ENCODE measurements at regions not wholly inside any gene's neighbourhood (a gene's known extent, or its start where the extent isn't known, plus 50 kb on each side); places are given as distances from the start of the nearest gene placed in this dataset.

- CTCF ChIA-PET, result no interaction called here
- no peak for DNase-seq (ENCODE audit: low read depth, low spot score)
Measured at GRCh38 chr2:30366199-30366691, 80.8 kb upstream of the LCLAT1 start.

GRCh38 chr2:30367232-30368070, 79.6 kb upstream of the LCLAT1 start:
- no peak for TF ChIP-seq CTCF (IDR thresholded peaks at IDR 0.05; ENCODE audit: insufficient read depth, low read length, missing control alignments)
- no peak overlapping the region for H3K4me3 ChIP-seq (ENCODE audit: low read depth, low read length)
- no peak for DNase-seq (ENCODE audit: low read depth, low spot score)
- ChIA-PET CTCF (interaction anchor here (1.8 kb wide), 1 partner anchor 339 kb away, joined by 4 read pairs; no protein-coding TSS in a partner anchor), POLR2A (interaction anchor here (0.8 to 4.0 kb wide), 4 partner anchors 58 to 136 kb away, joined by 3 to 17 read pairs (median 10); partner anchors contain the start of gene LBH)

More at GRCh38 chr2:30366199-30366691, 80.8 kb upstream of the LCLAT1 start:
- no peak overlapping the region for H3K4me3 ChIP-seq (ENCODE audit: low read depth, low read length)
- TF ChIP-seq CTCF (IDR thresholded peaks at IDR 0.05; ENCODE audit: insufficient read depth, low read length, missing control alignments), result no peak
- POLR2A ChIA-PET, result interaction anchor here (0.5 to 4.0 kb wide), 4 partner anchors 9 to 149 kb away, joined by 3 to 17 read pairs (median 10); partner anchors contain the start of gene LBH

- H3K4me3 ChIP-seq (ENCODE audit: low read depth, low read length), result no peak overlapping the region
- ChIA-PET CTCF (interaction anchor here (0.9 to 1.8 kb wide), 3 partner anchors 31 to 338 kb away, joined by 3 to 4 read pairs (median 3); no protein-coding TSS in a partner anchor), POLR2A (interaction anchor here (0.8 to 4.0 kb wide), 4 partner anchors 57 to 136 kb away, joined by 3 to 17 read pairs (median 10); partner anchors contain the start of gene LBH)
- no peak for TF ChIP-seq CTCF (IDR thresholded peaks at IDR 0.05; ENCODE audit: insufficient read depth, low read length, missing control alignments)
- DNase-seq (ENCODE audit: low read depth, low spot score), result no peak
Measured at GRCh38 chr2:30368258-30368657, 78.8 kb upstream of the LCLAT1 start.

GRCh38 chr2:30371028-30371689, 75.9 kb upstream of the LCLAT1 start:
- POLR2A ChIA-PET, result interaction anchor here (1.4 kb wide), 1 partner anchor 9 kb away, joined by 5 read pairs; no protein-coding TSS in a partner anchor
- H3K4me3 ChIP-seq (ENCODE audit: low read depth, low read length), result no peak overlapping the region
- CTCF ChIA-PET, result interaction anchor here (1.0 to 1.7 kb wide), 3 partner anchors 8 to 163 kb away, joined by 3 to 5 read pairs (median 4); no protein-coding TSS in a partner anchor
- DNase-seq (ENCODE audit: low read depth, low spot score), result no peak
- no peak for TF ChIP-seq CTCF (IDR thresholded peaks at IDR 0.05; ENCODE audit: insufficient read depth, low read length, missing control alignments)

GRCh38 chr2:30371772-30372373, 75.2 kb upstream of the LCLAT1 start:
- DNase-seq (ENCODE audit: low read depth, low spot score), result no peak
- CTCF ChIA-PET, result interaction anchor here (1.0 to 1.7 kb wide), 5 partner anchors 9 to 339 kb away, joined by 3 to 5 read pairs (median 3); no protein-coding TSS in a partner anchor
- no peak for TF ChIP-seq CTCF (IDR thresholded peaks at IDR 0.05; ENCODE audit: insufficient read depth, low read length, missing control alignments)
- no peak overlapping the region for H3K4me3 ChIP-seq (ENCODE audit: low read depth, low read length)
- POLR2A ChIA-PET, result interaction anchor here (0.6 to 1.4 kb wide), 2 partner anchors 9 to 36 kb away, joined by 3 to 5 read pairs; no protein-coding TSS in a partner anchor

Measured in AG04449 (cell line).